ENCODE measurements at regions not wholly inside any gene's neighbourhood (a gene's known extent, or its start where the extent isn't known, plus 50 kb on each side); places are given as distances from the start of the nearest gene placed in this dataset.
"Not testable (repeated sequence)": the region's sequence is repeated elsewhere in the genome, so short reads cannot be mapped to it uniquely, and the experiment has no call there.

GRCh38 chr1:176323472-176323871 is 116.4 kb upstream of the COP1 start:
- H3K36me3 ChIP-seq: no peaks in the 10 kb centered on the region
- H3K4me3 ChIP-seq: no peak overlapping the region
- intact Hi-C loops (cut with DNase I; ENCODE audit: low total_unique reads): no loop called here
- no peak overlapping the region for H3K27ac ChIP-seq
- DNase-seq (ENCODE audit: low spot score in 2 of 2): no peak
- H3K4me1 ChIP-seq: no peaks in the 10 kb centered on the region
- H3K27me3 ChIP-seq: no peaks in the 10 kb centered on the region
- H3K9me3 ChIP-seq: no peaks in the 10 kb centered on the region
- TF ChIP-seq POLR2A (IDR thresholded peaks at IDR 0.05): no peak
- no peak for TF ChIP-seq POLR2AphosphoS5 (IDR thresholded peaks at IDR 0.05)
- no peak for TF ChIP-seq CTCF (IDR thresholded peaks at IDR 0.05)

GRCh38 chr1:176315519-176316220 is 108.6 kb upstream of the COP1 start:
- no peak for DNase-seq (ENCODE audit: low spot score in 2 of 2)
- Histone ChIP-seq H3K36me3 (no peaks in the 10 kb centered on the region), H3K27me3 (no peaks in the 10 kb centered on the region)

GRCh38 chr1:176296602-176297001 is 89.5 kb upstream of the COP1 start:
- intact Hi-C loops (cut with DNase I; ENCODE audit: low total_unique reads); H3K27me3 ChIP-seq; H3K4me1 ChIP-seq; H3K27ac ChIP-seq; H3K4me3 ChIP-seq; DNase-seq (ENCODE audit: low spot score in 2 of 2); H3K36me3 ChIP-seq: not testable (repeated sequence)
- H3K9me3 ChIP-seq: peaks cover 12 to 53% of the 10 kb centered on the region in 2 donors

More at GRCh38 chr1:176315519-176316220, 108.6 kb upstream of the COP1 start:
- Histone ChIP-seq H3K27ac (no peak overlapping the region), H3K4me1 (no peaks in the 10 kb centered on the region), H3K4me3 (no peak overlapping the region), H3K9me3 (no peaks in the 10 kb centered on the region)
- TF ChIP-seq CTCF (IDR thresholded peaks at IDR 0.05) (no peak), POLR2A (IDR thresholded peaks at IDR 0.05) (no peak), POLR2AphosphoS5 (IDR thresholded peaks at IDR 0.05) (no peak)
- intact Hi-C loops (cut with DNase I; ENCODE audit: low total_unique reads): no loop called here

DNA sequence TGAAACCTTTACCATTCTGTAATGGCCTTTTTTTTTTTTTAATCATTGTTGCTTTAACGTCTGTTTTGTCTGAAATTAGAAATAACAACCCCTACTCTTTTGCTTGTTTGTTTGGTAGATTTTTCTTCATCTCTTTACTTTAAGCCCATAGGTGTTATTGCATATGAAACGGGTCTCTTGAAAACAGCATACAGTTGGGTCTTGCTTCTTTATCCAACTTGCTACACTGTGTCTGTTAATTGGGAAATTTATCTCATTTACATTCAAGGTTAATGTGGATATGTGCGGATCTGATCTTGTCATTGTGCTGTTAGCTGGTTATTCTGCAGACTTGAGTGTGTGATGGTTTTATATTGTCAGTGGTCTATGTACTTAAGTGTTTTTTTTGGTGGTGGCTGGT is 78.9 kb upstream of the COP1 start:
- H3K4me3 ChIP-seq: no peak overlapping the region
- no peaks in the 10 kb centered on the region for H3K27me3 ChIP-seq
- no peaks in the 10 kb centered on the region for H3K4me1 ChIP-seq
- H3K27ac ChIP-seq: no peak overlapping the region
- intact Hi-C loops (cut with DNase I; ENCODE audit: low total_unique reads): no loop called here
- no peak for DNase-seq (ENCODE audit: low spot score in 2 of 2)
- H3K9me3 ChIP-seq: peaks cover 0 to 25% of the 10 kb centered on the region in 2 donors
- no peaks in the 10 kb centered on the region for H3K36me3 ChIP-seq
- TF ChIP-seq POLR2A (IDR thresholded peaks at IDR 0.05): no peak
- TF ChIP-seq CTCF (IDR thresholded peaks at IDR 0.05): no peak
- no peak for TF ChIP-seq POLR2AphosphoS5 (IDR thresholded peaks at IDR 0.05)

GRCh38 chr1:176271572-176271971 is 64.5 kb upstream of the COP1 start:
- Histone ChIP-seq H3K27me3 (no peaks in the 10 kb centered on the region), H3K36me3 (no peaks in the 10 kb centered on the region), H3K9me3 (peaks cover 0 to 7% of the 10 kb centered on the region in 2 donors), H3K4me1 (no peaks in the 10 kb centered on the region), H3K4me3 (no peak overlapping the region), H3K27ac (no peak overlapping the region)
- no peak for DNase-seq (ENCODE audit: low spot score in 2 of 2)
- intact Hi-C loops (cut with DNase I; ENCODE audit: low total_unique reads): no loop called here
- no peak for TF ChIP-seq POLR2AphosphoS5 (IDR thresholded peaks at IDR 0.05)
- no peak for TF ChIP-seq CTCF (IDR thresholded peaks at IDR 0.05)
- TF ChIP-seq POLR2A (IDR thresholded peaks at IDR 0.05): no peak

Data from breast epithelium (tissue), 4 donors.